HG03025 (cell line): ENCODE measurements at regions not wholly inside any gene's neighbourhood (a gene's known extent, or its start where the extent isn't known, plus 50 kb on each side); places are given as distances from the start of the nearest gene placed in this dataset.
"Not testable (repeated sequence)": the region's sequence is repeated elsewhere in the genome, so short reads cannot be mapped to it uniquely, and the experiment has no call there.

Experiments used
- ATAC-seq: cut with Tn5 transposase; IDR thresholded peaks from one replicate; pipeline ENCODE4 v1.9.1; 2021; ENCODE audit warnings: mild to moderate bottlenecking, moderate library complexity; ENCODE audit not compliant: unreplicated experiment, low FRiP score

GRCh38 chr15:95043933-95044313, 812.6 kb downstream of the MCTP2 start:
- no peak for ATAC-seq

- ATAC-seq, result no peak
These were observed 813.5 kb downstream of the MCTP2 start for GRCh38 chr15:95044745-95045417.

GRCh38 chr15:95051861-95052260, 820.5 kb downstream of the MCTP2 start:
- ATAC-seq, result no peak

GRCh38 chr15:95059346-95059905, 828.1 kb downstream of the MCTP2 start:
- ATAC-seq, result no peak

- ATAC-seq, result no peak
These were observed 837.5 kb downstream of the MCTP2 start for GRCh38 chr15:95068701-95069521.

- no peak for ATAC-seq
These were observed 844.7 kb downstream of the MCTP2 start for GRCh38 chr15:95075792-95076677.

GRCh38 chr15:95076678-95076990, 845.3 kb downstream of the MCTP2 start:
- no peak for ATAC-seq

- ATAC-seq, result no peak
These were observed 846.6 kb downstream of the MCTP2 start for GRCh38 chr15:95078003-95078402.

- ATAC-seq, result not testable (repeated sequence)
These were observed 848.9 kb downstream of the MCTP2 start for GRCh38 chr15:95080228-95080627.

GRCh38 chr15:95085056-95085455, 853.7 kb downstream of the MCTP2 start:
- no peak for ATAC-seq

- no peak for ATAC-seq
These were observed 855.3 kb downstream of the MCTP2 start for GRCh38 chr15:95086531-95087252.

GRCh38 chr15:95087253-95087609, 855.9 kb downstream of the MCTP2 start:
- ATAC-seq, result no peak

- no peak for ATAC-seq
These were observed 860.1 kb downstream of the MCTP2 start for GRCh38 chr15:95091444-95091843.

GRCh38 chr15:95095250-95095649, 863.9 kb downstream of the MCTP2 start:
- no peak for ATAC-seq

- ATAC-seq, result no peak
These were observed 865.3 kb downstream of the MCTP2 start for GRCh38 chr15:95096651-95097050.

GRCh38 chr15:95097361-95097760, 866.0 kb downstream of the MCTP2 start:
- no peak for ATAC-seq

GRCh38 chr15:95105229-95105628, 873.9 kb downstream of the MCTP2 start:
- ATAC-seq, result no peak

- no peak for ATAC-seq
These were observed 875.4 kb downstream of the MCTP2 start for GRCh38 chr15:95106801-95107200.

- ATAC-seq, result no peak
These were observed 877.3 kb downstream of the MCTP2 start for GRCh38 chr15:95108673-95109072.

GRCh38 chr15:95111969-95112368, 880.6 kb downstream of the MCTP2 start:
- ATAC-seq, result no peak
